ENCODE measurements at regions not wholly inside any gene's neighbourhood (a gene's known extent, or its start where the extent isn't known, plus 50 kb on each side); places are given as distances from the start of the nearest gene placed in this dataset.

DNA sequence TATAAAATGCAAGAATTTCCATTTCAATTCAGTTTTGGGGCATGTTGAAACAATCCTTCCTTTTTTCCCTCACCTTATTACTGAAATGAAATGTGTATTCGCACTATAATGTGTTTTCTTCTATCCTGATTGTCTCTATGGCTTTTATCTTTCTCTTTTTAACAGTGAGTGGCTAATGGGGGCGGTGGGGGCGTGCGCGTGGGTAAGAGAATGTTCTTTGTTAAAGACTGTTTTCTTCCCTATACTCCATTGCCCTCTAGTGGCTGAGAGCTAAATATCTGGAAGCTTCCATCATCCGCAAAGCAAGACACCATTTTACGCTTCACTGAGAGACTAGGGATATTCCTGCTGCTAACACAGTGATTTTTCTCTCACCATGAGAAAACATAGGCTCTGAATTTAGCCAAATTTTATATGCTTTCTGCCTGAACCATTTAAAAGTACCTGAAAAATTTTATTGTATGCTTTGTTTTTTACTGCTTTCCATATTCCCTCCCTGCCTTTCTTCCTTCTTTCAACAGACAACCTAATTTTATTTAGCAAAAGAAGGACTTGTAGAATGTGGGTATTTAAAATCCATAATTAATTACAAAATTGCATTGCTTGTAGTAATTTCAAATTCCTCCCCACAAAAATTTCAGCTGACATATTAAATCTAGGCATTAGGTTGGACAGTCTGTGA is 194.0 kb downstream of the GASK1B start:
- no peak overlapping the region for H3K27ac ChIP-seq
- peak; percentile 55 for DNase-seq (ENCODE audit: low spot score)
- ChIA-PET POLR2A (ENCODE audit: low non-redundant PET) (no interaction called here), CTCF (interaction anchor here (0.5 to 0.7 kb wide), 5 partner anchors 11 to 1519 kb away, joined by 3 read pairs; no protein-coding TSS in a partner anchor)
- TF ChIP-seq, protein P1, sequence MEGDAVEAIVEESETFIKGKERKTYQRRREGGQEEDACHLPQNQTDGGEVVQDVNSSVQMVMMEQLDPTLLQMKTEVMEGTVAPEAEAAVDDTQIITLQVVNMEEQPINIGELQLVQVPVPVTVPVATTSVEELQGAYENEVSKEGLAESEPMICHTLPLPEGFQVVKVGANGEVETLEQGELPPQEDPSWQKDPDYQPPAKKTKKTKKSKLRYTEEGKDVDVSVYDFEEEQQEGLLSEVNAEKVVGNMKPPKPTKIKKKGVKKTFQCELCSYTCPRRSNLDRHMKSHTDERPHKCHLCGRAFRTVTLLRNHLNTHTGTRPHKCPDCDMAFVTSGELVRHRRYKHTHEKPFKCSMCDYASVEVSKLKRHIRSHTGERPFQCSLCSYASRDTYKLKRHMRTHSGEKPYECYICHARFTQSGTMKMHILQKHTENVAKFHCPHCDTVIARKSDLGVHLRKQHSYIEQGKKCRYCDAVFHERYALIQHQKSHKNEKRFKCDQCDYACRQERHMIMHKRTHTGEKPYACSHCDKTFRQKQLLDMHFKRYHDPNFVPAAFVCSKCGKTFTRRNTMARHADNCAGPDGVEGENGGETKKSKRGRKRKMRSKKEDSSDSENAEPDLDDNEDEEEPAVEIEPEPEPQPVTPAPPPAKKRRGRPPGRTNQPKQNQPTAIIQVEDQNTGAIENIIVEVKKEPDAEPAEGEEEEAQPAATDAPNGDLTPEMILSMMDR (conservative IDR thresholded peaks at IDR 0.05; ENCODE audit: low read depth): peak; percentile 88

DNA sequence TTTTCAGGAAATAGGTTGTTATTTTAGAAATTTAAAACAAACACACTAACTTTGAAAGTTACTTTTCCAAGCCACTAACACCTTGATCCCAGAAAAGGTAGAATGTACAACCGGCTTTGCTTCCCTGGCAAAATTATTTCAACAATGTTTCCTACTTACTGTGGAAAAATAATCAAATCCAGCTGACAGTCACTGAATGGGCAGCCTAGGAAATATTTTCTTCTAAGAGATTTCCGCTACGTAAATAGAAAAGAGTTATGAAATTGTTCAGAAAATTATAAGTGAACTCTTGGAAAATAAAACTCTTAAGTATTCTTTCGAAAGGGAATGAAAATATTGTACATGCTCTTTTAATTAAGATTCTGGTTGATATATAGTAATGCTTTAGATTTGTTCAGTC is 195.7 kb downstream of the GASK1B start:
- no peak overlapping the region for H3K27ac ChIP-seq
- TF ChIP-seq, protein P1 (conservative IDR thresholded peaks at IDR 0.05; ENCODE audit: low read depth): no peak
- ChIA-PET POLR2A (ENCODE audit: low non-redundant PET) (no interaction called here), CTCF (interaction anchor here (1.0 kb wide), 1 partner anchor 216 kb away, joined by 5 read pairs; no protein-coding TSS in a partner anchor)
- DNase-seq (ENCODE audit: low spot score): no peak

DNA sequence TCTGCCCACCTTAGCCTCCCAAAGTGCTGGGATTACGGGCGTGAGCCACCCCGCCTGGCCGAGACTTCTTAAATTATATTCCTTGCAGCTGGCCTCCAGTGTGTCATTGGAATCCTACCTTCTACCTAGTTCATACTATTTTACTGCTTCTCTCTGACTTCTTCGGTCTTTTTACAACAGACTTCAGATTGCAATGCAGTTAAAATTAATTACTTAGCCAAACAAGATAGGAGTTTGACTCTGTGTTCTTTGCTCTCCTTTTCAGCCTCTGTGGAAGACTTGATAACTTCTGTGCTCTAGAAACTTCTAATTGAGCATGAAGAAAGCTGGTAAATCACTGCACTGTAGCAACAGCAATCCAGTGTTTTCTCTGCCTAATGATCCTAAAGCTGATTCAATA is 199.5 kb downstream of the GASK1B start:
- DNase-seq (ENCODE audit: low spot score): no peak
- TF ChIP-seq, protein P1 (conservative IDR thresholded peaks at IDR 0.05; ENCODE audit: low read depth): no peak
- ChIA-PET POLR2A (ENCODE audit: low non-redundant PET) (no interaction called here), CTCF (no interaction called here)
- H3K27ac ChIP-seq: no peak overlapping the region

DNA sequence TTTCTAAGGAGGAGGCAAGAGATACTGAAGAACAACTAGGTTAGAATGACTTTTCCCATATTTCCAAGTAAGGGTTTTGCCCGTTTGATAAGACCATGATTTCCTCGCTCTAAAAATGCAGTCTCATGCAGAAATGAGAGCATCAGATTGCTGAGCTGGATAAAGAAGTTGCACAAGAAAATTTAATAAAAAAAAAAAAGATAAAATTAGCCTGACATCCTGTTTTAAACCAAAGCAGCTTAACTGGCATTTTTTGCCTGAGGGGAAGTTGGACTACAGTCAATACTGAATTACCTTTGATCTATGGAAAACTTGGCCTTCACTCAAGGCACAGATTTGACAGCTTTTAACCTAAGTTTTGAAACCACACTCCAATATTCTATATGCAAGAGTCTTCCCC is 208.4 kb downstream of the GASK1B start:
- ChIA-PET CTCF (interaction anchor here (0.7 kb wide), 1 partner anchor 922 kb away, joined by 3 read pairs; no protein-coding TSS in a partner anchor), POLR2A (ENCODE audit: low non-redundant PET) (no interaction called here)
- DNase-seq (ENCODE audit: low spot score): no peak
- no peak overlapping the region for H3K27ac ChIP-seq
- TF ChIP-seq, protein P1 (conservative IDR thresholded peaks at IDR 0.05; ENCODE audit: low read depth): no peak

DNA sequence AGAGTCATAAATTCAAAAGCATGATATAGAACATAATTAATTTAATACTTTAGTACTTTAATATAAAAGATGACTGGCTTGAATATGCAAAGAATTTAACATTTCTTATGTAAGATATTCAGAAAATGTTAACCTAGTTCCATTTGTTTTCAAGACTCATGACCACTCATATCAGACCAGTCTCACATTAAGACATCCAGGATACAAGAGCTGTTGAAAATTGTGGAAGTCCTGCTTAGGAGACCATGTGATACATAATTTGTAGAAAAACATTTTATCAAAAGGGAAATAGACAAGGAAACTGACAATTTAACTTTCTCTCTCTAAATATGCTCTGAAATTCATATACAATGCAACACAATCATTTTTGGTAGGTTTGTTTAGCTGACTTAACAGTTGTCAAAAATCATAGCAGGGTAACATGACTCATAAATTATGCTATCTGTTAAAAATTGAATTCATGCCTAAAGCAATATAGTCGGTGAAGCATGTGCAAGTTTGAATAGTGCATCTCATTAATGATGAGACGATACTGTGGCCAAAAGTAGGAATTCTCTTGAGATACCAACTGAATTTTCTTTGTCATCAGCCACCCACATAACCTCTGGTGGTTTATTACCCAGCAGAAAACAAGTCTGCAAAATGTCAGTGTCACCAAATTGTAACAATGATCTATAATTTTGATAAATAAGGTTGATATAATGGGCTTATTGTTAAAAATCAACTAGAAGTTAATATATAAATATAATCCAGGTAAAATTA is 211.4 kb downstream of the GASK1B start:
- DNase-seq (ENCODE audit: low spot score): no peak
- H3K27ac ChIP-seq: no peak overlapping the region
- TF ChIP-seq, protein P1 (conservative IDR thresholded peaks at IDR 0.05; ENCODE audit: low read depth): no peak
- POLR2A ChIA-PET (ENCODE audit: low non-redundant PET): no interaction called here
- CTCF ChIA-PET: interaction anchor here (0.5 kb wide), 1 partner anchor 818 kb away, joined by 3 read pairs; no protein-coding TSS in a partner anchor

DNA sequence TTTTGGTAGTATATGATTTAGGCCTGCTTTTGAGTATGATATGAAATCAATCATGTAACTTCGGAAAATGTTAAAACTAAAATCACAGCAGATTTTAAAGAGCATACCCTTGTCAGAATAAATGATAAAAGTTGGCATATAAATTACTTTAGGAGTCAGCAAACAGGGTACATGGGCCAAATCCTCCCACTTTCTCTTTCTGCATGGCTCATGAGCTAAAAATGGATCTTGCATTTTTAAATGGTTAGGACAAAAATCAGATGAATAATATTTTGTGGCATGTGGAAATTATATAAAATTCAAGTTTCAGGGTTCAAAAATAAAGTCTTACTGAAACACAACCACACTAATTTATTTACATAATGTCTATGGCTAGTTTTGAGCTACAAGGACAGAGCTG is 214.9 kb downstream of the GASK1B start:
- no peak for DNase-seq (ENCODE audit: low spot score)
- ChIA-PET POLR2A (ENCODE audit: low non-redundant PET) (no interaction called here), CTCF (interaction anchor here (0.6 kb wide), 1 partner anchor 1124 kb away, joined by 3 read pairs; no protein-coding TSS in a partner anchor)
- TF ChIP-seq, protein P1 (conservative IDR thresholded peaks at IDR 0.05; ENCODE audit: low read depth): no peak
- H3K27ac ChIP-seq: no peak overlapping the region

Data from RWPE1 (cell line).